KMS-11 (cell line): ENCODE measurements at regions not wholly inside any gene's neighbourhood (a gene's known extent, or its start where the extent isn't known, plus 50 kb on each side); places are given as distances from the start of the nearest gene placed in this dataset.

Source experiments
- H2AFZ ChIP-seq: fragments of 200-600 bp; sonication (generic); 2 replicates; pipeline ENCODE4 v1.6.1; 2016; ENCODE audit warnings: antibody characterized with exemption, mixed run types, low read depth
- H3K27ac ChIP-seq: fragments of 200-600 bp; sonication (generic); 2 replicates; pipeline ENCODE4 v1.6.1; 2016; ENCODE audit warnings: mild to moderate bottlenecking, mixed run types
- H3K27me3 ChIP-seq: fragments of 200-600 bp; sonication (generic); 2 replicates; pipeline ENCODE4 v1.6.1; 2017; ENCODE audit warnings: mild to moderate bottlenecking, low read depth, mixed run types, moderate library complexity; ENCODE audit not compliant: insufficient read depth
- H3K36me3 ChIP-seq: fragments of 200-600 bp; sonication (generic); 2 replicates; pipeline ENCODE4 v1.6.1; 2017; ENCODE audit warnings: mild to moderate bottlenecking, mixed run types; ENCODE audit not compliant: insufficient read depth
- H3K4me1 ChIP-seq: fragments of 200-600 bp; sonication (generic); 2 replicates; pipeline ENCODE4 v1.6.1; 2016; ENCODE audit warnings: mild to moderate bottlenecking, low read depth, mixed run types; ENCODE audit not compliant: poor library complexity, severe bottlenecking
- H3K4me2 ChIP-seq: fragments of 200-600 bp; sonication (generic); 2 replicates; pipeline ENCODE4 v1.7.0; 2016; ENCODE audit warnings: mild to moderate bottlenecking, mixed run types
- H3K4me3 ChIP-seq: fragments of 200-600 bp; sonication (generic); IDR thresholded peaks from 2 replicates; pipeline ENCODE4 v1.6.1; 2017; ENCODE audit warnings: low read depth, low read length, mixed read lengths; ENCODE audit not compliant: insufficient read depth
- H3K79me2 ChIP-seq: fragments of 200-600 bp; sonication (generic); 2 replicates; pipeline ENCODE4 v1.6.1; 2016; ENCODE audit warnings: low read depth, mixed run types; ENCODE audit not compliant: insufficient read depth
- H3K9ac ChIP-seq: fragments of 200-600 bp; sonication (generic); 2 replicates; pipeline ENCODE4 v1.6.1; 2016; ENCODE audit warnings: mild to moderate bottlenecking, mixed run types
- H4K20me1 ChIP-seq: fragments of 200-600 bp; sonication (generic); 2 replicates; pipeline ENCODE4 v1.6.1; 2016; ENCODE audit warnings: mild to moderate bottlenecking, mixed run types; ENCODE audit not compliant: insufficient read depth
- CTCF ChIP-seq: fragments of 200-600 bp; sonication (generic); conservative IDR thresholded peaks from 2 replicates; pipeline ENCODE4 v1.6.1; 2017; ENCODE audit warnings: low read depth, mild to moderate bottlenecking, antibody characterized with exemption, low read length, moderate library complexity, mixed read lengths

GRCh38 chr2:234802845-234803171 lies 149.0 kb upstream of the SH3BP4 start:
- H3K79me2 ChIP-seq = no peaks in the 10 kb centered on the region
- H3K4me3 ChIP-seq = no peak overlapping the region
- no peaks in the 10 kb centered on the region for H3K4me1 ChIP-seq
- H3K4me2 ChIP-seq = no peak overlapping the region
- H2AFZ ChIP-seq = no peak overlapping the region
- H3K9ac ChIP-seq = no peak overlapping the region
- no peaks in the 10 kb centered on the region for H4K20me1 ChIP-seq
- H3K27ac ChIP-seq = no peak overlapping the region
- no peaks in the 10 kb centered on the region for H3K36me3 ChIP-seq
- no peaks in the 10 kb centered on the region for H3K27me3 ChIP-seq
- TF ChIP-seq CTCF = no peak

GRCh38 chr2:234802071-234802844 lies 149.6 kb upstream of the SH3BP4 start:
- no peak overlapping the region for H3K4me2 ChIP-seq
- no peak for TF ChIP-seq CTCF
- no peak overlapping the region for H3K4me3 ChIP-seq
- no peaks in the 10 kb centered on the region for H3K4me1 ChIP-seq
- no peaks in the 10 kb centered on the region for H3K36me3 ChIP-seq
- no peaks in the 10 kb centered on the region for H3K27me3 ChIP-seq
- H3K9ac ChIP-seq = no peak overlapping the region
- H3K27ac ChIP-seq = no peak overlapping the region
- no peaks in the 10 kb centered on the region for H4K20me1 ChIP-seq
- H3K79me2 ChIP-seq = no peaks in the 10 kb centered on the region
- no peak overlapping the region for H2AFZ ChIP-seq

GRCh38 chr2:234797566-234798250 lies 154.1 kb upstream of the SH3BP4 start:
- H3K27me3 ChIP-seq = no peaks in the 10 kb centered on the region
- H3K9ac ChIP-seq = no peak overlapping the region
- H2AFZ ChIP-seq = no peak overlapping the region
- no peak overlapping the region for H3K4me2 ChIP-seq
- H3K4me1 ChIP-seq = no peaks in the 10 kb centered on the region
- H3K79me2 ChIP-seq = no peaks in the 10 kb centered on the region
- no peaks in the 10 kb centered on the region for H3K36me3 ChIP-seq
- no peak overlapping the region for H3K27ac ChIP-seq
- H4K20me1 ChIP-seq = no peaks in the 10 kb centered on the region
- H3K4me3 ChIP-seq = no peak overlapping the region
- TF ChIP-seq CTCF = no peak

- no peaks in the 10 kb centered on the region for H3K79me2 ChIP-seq
- no peak overlapping the region for H3K4me3 ChIP-seq
- H3K27me3 ChIP-seq = no peaks in the 10 kb centered on the region
- H3K27ac ChIP-seq = no peak overlapping the region
- no peak overlapping the region for H2AFZ ChIP-seq
- H3K4me1 ChIP-seq = no peaks in the 10 kb centered on the region
- H3K36me3 ChIP-seq = no peaks in the 10 kb centered on the region
- TF ChIP-seq CTCF = no peak
- no peak overlapping the region for H3K9ac ChIP-seq
- H3K4me2 ChIP-seq = no peak overlapping the region
- no peaks in the 10 kb centered on the region for H4K20me1 ChIP-seq
Measured at GRCh38 chr2:234796045-234796591, 155.7 kb upstream of the SH3BP4 start.
